OCI-LY1 (cell line): ENCODE measurements at regions not wholly inside any gene's neighbourhood (a gene's known extent, or its start where the extent isn't known, plus 50 kb on each side); places are given as distances from the start of the nearest gene placed in this dataset.
"Not testable (repeated sequence)": the region's sequence is repeated elsewhere in the genome, so short reads cannot be mapped to it uniquely, and the experiment has no call there.

Experiments
- H2AFZ ChIP-seq: fragments of 200-600 bp; sonication (generic), shearing (Covaris generic); 2 replicates; pipeline ENCODE4 v1.6.0; 2014; ENCODE audit warnings: antibody characterized with exemption, mild to moderate bottlenecking, low read length
- H3F3A ChIP-seq: fragments of 200-600 bp; sonication (generic), shearing (Covaris generic); 2 replicates; pipeline ENCODE4 v1.6.0; 2014; ENCODE audit warnings: mild to moderate bottlenecking, antibody characterized with exemption, low read length, moderate library complexity; ENCODE audit not compliant: insufficient read depth
- H3K27ac ChIP-seq: fragments of 200-600 bp; sonication (generic); 2 replicates; pipeline ENCODE4 v1.5.1; 2014; ENCODE audit warnings: low read length, mixed run types, mild to moderate bottlenecking, low read depth; ENCODE audit not compliant: poor library complexity, severe bottlenecking
- H3K27me3 ChIP-seq: fragments of 200-600 bp; sonication (generic); 2 replicates; pipeline ENCODE4 v1.6.0; 2014; ENCODE audit warnings: antibody characterized with exemption, mild to moderate bottlenecking, low read length, moderate library complexity; ENCODE audit not compliant: insufficient read depth
- H3K36me3 ChIP-seq: fragments of 200-600 bp; sonication (generic); 2 replicates; pipeline ENCODE4 v1.6.1; 2014; ENCODE audit warnings: mild to moderate bottlenecking, antibody characterized with exemption, low read length, moderate library complexity, mixed read lengths; ENCODE audit not compliant: insufficient read depth
- H3K4me1 ChIP-seq: fragments of 200-600 bp; sonication (generic); 2 replicates; pipeline ENCODE4 v1.5.1; 2014; ENCODE audit warnings: mild to moderate bottlenecking, low read length, moderate library complexity; ENCODE audit not compliant: insufficient read depth, severe bottlenecking
- H3K4me2 ChIP-seq: fragments of 200-600 bp; sonication (generic), shearing (Covaris generic); 2 replicates; pipeline ENCODE4 v1.6.1; 2014; ENCODE audit warnings: low read length
- H3K4me3 ChIP-seq: fragments of 200-600 bp; sonication (generic); 2 replicates; pipeline ENCODE4 v1.5.1; 2014; ENCODE audit warnings: low read length, low read depth, mild to moderate bottlenecking, mixed read lengths; ENCODE audit not compliant: poor library complexity, severe bottlenecking
- H3K79me2 ChIP-seq: fragments of 200-600 bp; shearing (Covaris generic); 2 replicates; pipeline ENCODE4 v1.6.1; 2016; ENCODE audit warnings: mixed run types, low read length, mixed read lengths; ENCODE audit not compliant: insufficient read depth
- H3K9ac ChIP-seq: fragments of 200-600 bp; sonication (generic), shearing (Covaris generic); 2 replicates; pipeline ENCODE4 v1.6.1; 2014; ENCODE audit warnings: mild to moderate bottlenecking, low read length, mixed read lengths
- H3K9me2 ChIP-seq: fragments of 200-600 bp; sonication (generic), shearing (Covaris generic); 2 replicates; pipeline ENCODE4 v1.6.1; 2014; ENCODE audit warnings: low read depth, mild to moderate bottlenecking, low read length, mixed read lengths
- H3K9me3 ChIP-seq: fragments of 200-600 bp; shearing (Covaris generic); 2 replicates; pipeline ENCODE4 v1.6.1; 2014; ENCODE audit warnings: low read length, mixed read lengths
- H4K20me1 ChIP-seq: fragments of 200-600 bp; sonication (generic), shearing (Covaris generic); 2 replicates; pipeline ENCODE4 v1.6.0; 2016; ENCODE audit warnings: mild to moderate bottlenecking, low read length; ENCODE audit not compliant: insufficient read depth
- CTCF ChIP-seq: fragments of 200-600 bp; sonication (generic), shearing (Covaris generic); IDR thresholded peaks from 2 replicates; pipeline ENCODE4 v1.5.1; 2017; ENCODE audit warnings: mild to moderate bottlenecking, antibody characterized with exemption, low read length, moderate library complexity, mixed read lengths
- EZH2 ChIP-seq: fragments of 200-600 bp; sonication (generic), shearing (Covaris generic); IDR thresholded peaks from 2 replicates; pipeline ENCODE4 v1.8.0; 2017; ENCODE audit warnings: borderline replicate concordance, mixed run types, mild to moderate bottlenecking, antibody characterized with exemption, low read length, moderate library complexity, mixed read lengths

GRCh38 chr3:96347289-96347688 lies 467.1 kb upstream of the EPHA6 start:
- Histone ChIP-seq H3K79me2 (no peaks in the 10 kb centered on the region), H3K4me1 (no peaks in the 10 kb centered on the region), H4K20me1 (no peaks in the 10 kb centered on the region), H3K9me2 (no peaks in the 10 kb centered on the region), H3K9ac (no peak overlapping the region), H3K27ac (no peak overlapping the region), H2AFZ (no peak overlapping the region), H3K36me3 (no peaks in the 10 kb centered on the region), H3F3A (no peaks in the 10 kb centered on the region), H3K4me3 (no peak overlapping the region), H3K27me3 (no peaks in the 10 kb centered on the region), H3K9me3 (no peaks in the 10 kb centered on the region), H3K4me2 (no peak overlapping the region)
- TF ChIP-seq EZH2 (no peak), CTCF (no peak)

GRCh38 chr3:96351598-96351997 lies 462.8 kb upstream of the EPHA6 start:
- H3K36me3 ChIP-seq, H3K4me3 ChIP-seq, H2AFZ ChIP-seq, H3K27ac ChIP-seq, H3K9ac ChIP-seq, H3K4me2 ChIP-seq, H3K27me3 ChIP-seq, H3K4me1 ChIP-seq, H3F3A ChIP-seq, H3K9me3 ChIP-seq, H3K79me2 ChIP-seq, H4K20me1 ChIP-seq, H3K9me2 ChIP-seq: not testable (repeated sequence)

GRCh38 chr3:96354106-96354505 lies 460.3 kb upstream of the EPHA6 start:
- Histone ChIP-seq H3K79me2 (no peaks in the 10 kb centered on the region), H3K9ac (no peak overlapping the region), H3K36me3 (no peaks in the 10 kb centered on the region), H3K9me2 (no peaks in the 10 kb centered on the region), H3K9me3 (no peaks in the 10 kb centered on the region), H2AFZ (no peak overlapping the region), H3F3A (no peaks in the 10 kb centered on the region), H3K4me1 (no peaks in the 10 kb centered on the region), H3K27ac (no peak overlapping the region), H3K4me2 (no peak overlapping the region), H4K20me1 (no peaks in the 10 kb centered on the region), H3K4me3 (no peak overlapping the region), H3K27me3 (no peaks in the 10 kb centered on the region)
- TF ChIP-seq EZH2: no peak
- no peak for TF ChIP-seq CTCF

- Histone ChIP-seq H3K4me3 (no peak overlapping the region), H3K9me3 (no peaks in the 10 kb centered on the region), H4K20me1 (no peaks in the 10 kb centered on the region), H3K27ac (no peak overlapping the region), H2AFZ (no peak overlapping the region), H3K36me3 (no peaks in the 10 kb centered on the region), H3K79me2 (no peaks in the 10 kb centered on the region), H3K9me2 (no peaks in the 10 kb centered on the region), H3K27me3 (no peaks in the 10 kb centered on the region), H3K4me1 (no peaks in the 10 kb centered on the region), H3K9ac (no peak overlapping the region), H3F3A (no peaks in the 10 kb centered on the region), H3K4me2 (no peak overlapping the region)
- TF ChIP-seq CTCF (no peak), EZH2 (no peak)
Measured at GRCh38 chr3:96354742-96355141, 459.7 kb upstream of the EPHA6 start.
